BJ (cell line): ENCODE measurements at regions not wholly inside any gene's neighbourhood (a gene's known extent, or its start where the extent isn't known, plus 50 kb on each side); places are given as distances from the start of the nearest gene placed in this dataset.

ENCODE experiments used
- CTCF ChIA-PET: fragments of 350-600 bp; formaldehyde crosslinking; extraction: SDS; loops from one replicate; lab custom pipeline; 2021; ENCODE audit warnings: antibody characterized with exemption, inconsistent platforms; lab: Yijun Ruan, JAX
- POLR2A ChIA-PET: fragments of 300-600 bp; sonication (Branson Sonifier 250); formaldehyde crosslinking; extraction: SDS; loops from one replicate; lab custom pipeline; 2021; ENCODE audit warnings: antibody characterized with exemption; lab: Charles Lee
- DNase-seq: peaks from one replicate; pipeline ENCODE4 v3.0.0-alpha.2; 2011; ENCODE audit warnings: low read depth
- H3K27me3 ChIP-seq: 2 replicates; pipeline ENCODE4 v1.6.0; 2011; ENCODE audit warnings: low read length; ENCODE audit not compliant: control insufficient read depth, insufficient read depth
- H3K36me3 ChIP-seq: 2 replicates; pipeline ENCODE4 v1.5.1; 2011; ENCODE audit warnings: low read length; ENCODE audit not compliant: control insufficient read depth, insufficient read depth
- H3K4me3 ChIP-seq: 2 replicates; pipeline ENCODE4 v1.5.1; 2011; ENCODE audit warnings: low read depth, mild to moderate bottlenecking, control low read depth, low read length
- CTCF ChIP-seq: IDR thresholded peaks from 2 replicates; pipeline ENCODE4 v1.5.1; 2011; ENCODE audit warnings: low read depth, mild to moderate bottlenecking, control low read depth, inconsistent platforms, low read length, moderate library complexity; ENCODE audit not compliant: insufficient read depth

- POLR2A ChIA-PET: no interaction called here
- TF ChIP-seq CTCF: no peak
Measured at GRCh38 chr4:20326977-20327376, 75.3 kb downstream of the SLIT2 start.

GRCh38 chr4:20327808-20328207 lies 76.1 kb downstream of the SLIT2 start:
- no peak for TF ChIP-seq CTCF
- Histone ChIP-seq H3K27me3 (no peaks in the 10 kb centered on the region), H3K4me3 (no peak overlapping the region), H3K36me3 (no peaks in the 10 kb centered on the region)
- POLR2A ChIA-PET: no interaction called here
- CTCF ChIA-PET: no interaction called here
- DNase-seq: no peak

More at GRCh38 chr4:20326977-20327376, 75.3 kb downstream of the SLIT2 start:
- no peak for DNase-seq
- no peaks in the 10 kb centered on the region for H3K27me3 ChIP-seq
- H3K4me3 ChIP-seq: no peak overlapping the region
- H3K36me3 ChIP-seq: no peaks in the 10 kb centered on the region
- CTCF ChIA-PET: no interaction called here

GRCh38 chr4:20331642-20332041 lies 79.9 kb downstream of the SLIT2 start:
- H3K4me3 ChIP-seq: no peak overlapping the region
- POLR2A ChIA-PET: no interaction called here
- CTCF ChIA-PET: no interaction called here
- no peaks in the 10 kb centered on the region for H3K27me3 ChIP-seq
- H3K36me3 ChIP-seq: no peaks in the 10 kb centered on the region
- TF ChIP-seq CTCF: no peak
- DNase-seq: no peak

GRCh38 chr4:20333141-20333715 lies 81.5 kb downstream of the SLIT2 start:
- POLR2A ChIA-PET: no interaction called here
- Histone ChIP-seq H3K27me3 (no peaks in the 10 kb centered on the region), H3K4me3 (no peak overlapping the region), H3K36me3 (no peaks in the 10 kb centered on the region)
- TF ChIP-seq CTCF: no peak
- no peak for DNase-seq
- CTCF ChIA-PET: interaction anchor here (1.2 kb wide), 1 partner anchor 10 kb away, joined by 5 read pairs; no protein-coding TSS in a partner anchor

GRCh38 chr4:20337261-20337664 lies 85.6 kb downstream of the SLIT2 start:
- Histone ChIP-seq H3K27me3 (no peaks in the 10 kb centered on the region), H3K4me3 (no peak overlapping the region), H3K36me3 (no peaks in the 10 kb centered on the region)
- POLR2A ChIA-PET: no interaction called here
- DNase-seq: no peak
- CTCF ChIA-PET: no interaction called here
- TF ChIP-seq CTCF: no peak
